ENCODE measurements at regions not wholly inside any gene's neighbourhood (a gene's known extent, or its start where the extent isn't known, plus 50 kb on each side); places are given as distances from the start of the nearest gene placed in this dataset.

DNA sequence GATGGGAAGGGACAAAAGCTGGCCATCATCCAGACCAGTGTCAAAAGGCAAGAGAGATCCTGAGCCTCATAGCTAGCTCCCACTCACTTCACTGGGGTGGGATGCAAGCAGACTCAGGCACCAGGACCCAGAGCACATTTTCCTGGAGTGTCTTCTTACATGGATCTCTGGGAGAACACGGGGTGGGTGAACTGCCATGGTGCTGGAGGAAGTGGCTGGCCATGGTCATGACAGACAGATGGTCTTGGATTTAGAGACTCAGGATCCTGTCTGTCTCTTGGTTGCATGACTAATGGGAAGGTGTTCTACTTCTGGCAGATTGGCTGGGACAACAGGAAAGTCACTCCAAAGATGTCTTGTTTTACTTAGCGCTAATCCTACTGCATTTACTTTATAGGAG lies 311.5 kb downstream of the ATP23 start:
- Mint-ChIP-seq H3K4me3 (no peak overlapping the region), H3K36me3 (ENCODE audit: low read depth) (no peaks in the 10 kb centered on the region), H3K27ac (no peak overlapping the region), H3K27me3 (ENCODE audit: low read depth) (no peaks in the 10 kb centered on the region), H3K4me1 (ENCODE audit: low read depth) (no peaks in the 10 kb centered on the region), H3K9me3 (no peaks in the 10 kb centered on the region)
- no peak for DNase-seq (ENCODE audit: low spot score)

DNA sequence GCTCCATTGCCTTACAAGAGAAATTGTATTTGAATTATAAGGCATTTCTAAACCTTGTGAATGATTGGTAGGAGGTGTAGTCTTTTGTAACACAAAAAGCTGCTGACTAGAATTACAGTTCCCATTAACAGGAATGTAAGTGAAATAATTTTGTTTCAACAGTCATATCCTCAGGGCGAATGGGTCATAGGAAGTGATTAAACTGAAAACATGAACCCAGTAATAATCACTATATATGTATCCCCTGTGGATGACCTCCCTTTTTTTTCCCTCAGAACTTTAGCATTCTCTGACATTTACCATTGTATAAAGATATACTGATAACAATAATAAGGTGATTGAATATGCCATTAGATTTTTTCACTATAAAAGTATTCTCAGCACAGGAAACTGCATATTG lies 312.3 kb downstream of the ATP23 start:
- Mint-ChIP-seq H3K36me3 (ENCODE audit: low read depth) (no peaks in the 10 kb centered on the region), H3K4me3 (no peak overlapping the region), H3K4me1 (ENCODE audit: low read depth) (no peaks in the 10 kb centered on the region), H3K27me3 (ENCODE audit: low read depth) (no peaks in the 10 kb centered on the region), H3K9me3 (no peaks in the 10 kb centered on the region), H3K27ac (no peak overlapping the region)
- DNase-seq (ENCODE audit: low spot score): no peak

DNA sequence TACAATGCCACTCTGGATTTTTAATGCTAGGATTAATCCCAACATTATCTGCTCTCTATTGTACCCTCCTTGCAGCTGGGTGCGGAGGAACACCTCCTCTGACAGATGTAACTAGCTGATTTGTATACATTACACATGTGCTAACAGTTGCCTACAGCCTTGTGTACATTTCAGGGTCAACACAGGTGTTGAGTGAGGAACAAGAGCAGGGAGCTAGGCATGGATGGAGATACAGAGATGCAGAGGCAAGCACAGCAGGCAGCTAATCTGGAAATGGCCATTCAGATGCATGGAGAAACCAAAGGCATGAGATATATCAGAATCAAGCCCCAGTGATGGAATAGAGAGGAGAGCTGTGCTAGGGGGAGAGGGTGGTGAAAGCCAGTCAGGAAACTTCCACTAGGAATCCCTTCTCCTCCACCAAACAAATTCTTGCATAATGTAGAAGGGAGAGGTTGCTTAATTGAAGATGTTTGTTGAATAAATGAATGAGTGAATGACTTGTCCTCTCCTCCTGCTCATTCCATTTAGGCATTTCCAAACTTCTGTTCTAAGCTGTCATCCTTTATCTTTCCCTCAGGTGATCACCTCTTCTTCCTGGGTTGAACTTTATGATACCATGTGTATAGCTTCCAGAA lies 313.2 kb downstream of the ATP23 start:
- Mint-ChIP-seq H3K36me3 (ENCODE audit: low read depth) (no peaks in the 10 kb centered on the region), H3K27me3 (ENCODE audit: low read depth) (no peaks in the 10 kb centered on the region), H3K4me3 (no peak overlapping the region), H3K9me3 (no peaks in the 10 kb centered on the region), H3K27ac (no peak overlapping the region), H3K4me1 (ENCODE audit: low read depth) (no peaks in the 10 kb centered on the region)
- no peak for DNase-seq (ENCODE audit: low spot score)

DNA sequence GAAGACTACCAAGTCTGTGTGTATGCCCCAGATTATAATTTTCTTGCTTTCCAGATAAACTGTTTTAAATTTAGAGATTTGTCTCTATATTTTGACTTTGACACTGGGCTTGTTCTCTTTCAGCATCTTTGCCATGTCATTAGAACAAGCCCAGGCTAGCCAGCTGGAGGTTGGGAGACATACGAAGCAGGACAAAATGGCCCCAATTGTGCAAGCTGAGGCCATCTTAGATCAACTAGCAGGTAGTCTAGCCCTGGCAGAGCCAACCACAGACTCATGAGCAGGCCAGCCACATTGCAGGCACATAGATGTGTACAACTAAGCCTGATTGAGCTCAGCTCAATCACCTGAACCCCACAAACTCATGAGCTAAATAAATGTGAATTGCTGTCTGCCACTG lies 321.4 kb downstream of the ATP23 start:
- no peaks in the 10 kb centered on the region for H3K36me3 Mint-ChIP-seq (ENCODE audit: low read depth)
- no peaks in the 10 kb centered on the region for H3K9me3 Mint-ChIP-seq
- H3K4me3 Mint-ChIP-seq: no peak overlapping the region
- no peak overlapping the region for H3K27ac Mint-ChIP-seq
- DNase-seq (ENCODE audit: low spot score): no peak
- no peaks in the 10 kb centered on the region for H3K27me3 Mint-ChIP-seq (ENCODE audit: low read depth)
- H3K4me1 Mint-ChIP-seq (ENCODE audit: low read depth): no peaks in the 10 kb centered on the region

DNA sequence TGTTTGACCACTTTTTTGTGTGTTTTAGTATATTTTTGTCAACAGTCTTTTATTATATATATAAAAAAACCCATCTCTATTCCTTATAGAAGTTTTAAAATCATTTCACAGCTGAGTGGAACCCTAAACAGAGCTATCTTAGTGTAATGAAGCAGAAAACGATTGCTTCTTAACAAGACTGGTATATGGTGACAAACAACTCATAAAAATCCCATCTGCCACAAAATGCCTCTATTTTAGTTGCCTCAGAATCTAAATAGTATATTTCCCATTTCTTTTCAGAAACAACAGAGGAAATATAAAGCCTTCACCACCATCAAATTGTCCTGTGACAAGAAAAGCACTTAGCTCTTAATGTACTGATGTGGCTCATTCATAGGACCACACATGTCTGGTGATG lies 322.4 kb downstream of the ATP23 start:
- Mint-ChIP-seq H3K27ac (no peak overlapping the region), H3K4me3 (no peak overlapping the region)

DNA sequence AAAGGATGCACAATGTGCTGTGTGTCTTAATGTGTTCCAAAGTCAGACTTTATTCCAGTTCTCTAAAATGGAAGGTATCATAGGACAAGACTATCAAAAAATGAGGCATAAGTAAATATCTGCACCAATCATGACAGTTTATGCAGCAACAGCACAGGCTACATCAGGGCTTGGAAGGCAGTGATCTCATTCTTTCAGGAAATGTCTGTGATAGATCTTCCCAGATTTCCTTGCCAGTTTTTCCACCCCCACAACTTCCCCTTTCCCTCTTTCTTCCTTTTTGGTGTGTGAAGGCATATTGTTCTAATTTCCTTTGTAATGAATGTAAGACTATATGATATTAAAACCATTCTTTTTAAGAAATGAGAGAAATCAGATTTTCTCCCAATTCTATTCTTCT lies 326.7 kb downstream of the ATP23 start:
- Mint-ChIP-seq H3K27me3 (ENCODE audit: low read depth) (no peaks in the 10 kb centered on the region), H3K4me1 (ENCODE audit: low read depth) (no peaks in the 10 kb centered on the region), H3K27ac (no peak overlapping the region), H3K9me3 (no peaks in the 10 kb centered on the region), H3K36me3 (ENCODE audit: low read depth) (no peaks in the 10 kb centered on the region), H3K4me3 (no peak overlapping the region)
- DNase-seq (ENCODE audit: low spot score): no peak

More for the DNA sequence above, 322.4 kb downstream of the ATP23 start:
- no peaks in the 10 kb centered on the region for H3K36me3 Mint-ChIP-seq (ENCODE audit: low read depth)
- no peak for DNase-seq (ENCODE audit: low spot score)
- no peaks in the 10 kb centered on the region for H3K4me1 Mint-ChIP-seq (ENCODE audit: low read depth)
- no peaks in the 10 kb centered on the region for H3K9me3 Mint-ChIP-seq
- no peaks in the 10 kb centered on the region for H3K27me3 Mint-ChIP-seq (ENCODE audit: low read depth)

DNA sequence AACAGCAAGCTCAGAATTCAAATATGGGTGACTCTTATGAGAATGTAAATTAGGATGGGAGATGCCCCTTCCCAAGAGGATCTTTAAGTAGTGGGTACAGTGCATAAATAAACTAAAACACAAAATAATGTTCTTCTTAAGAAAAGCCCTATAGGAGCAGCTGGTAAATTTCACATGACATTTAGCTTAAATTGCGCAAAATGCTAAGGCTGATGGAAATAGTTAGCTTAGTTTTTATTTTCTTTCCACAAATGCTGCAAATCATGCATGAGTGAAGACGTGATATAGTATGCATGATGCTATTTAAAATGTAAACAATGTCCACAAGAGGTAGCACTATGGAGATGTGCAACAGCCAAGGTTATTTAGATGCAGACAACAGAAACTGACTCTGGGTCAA lies 328.1 kb downstream of the ATP23 start:
- H3K9me3 Mint-ChIP-seq: no peaks in the 10 kb centered on the region
- no peaks in the 10 kb centered on the region for H3K4me1 Mint-ChIP-seq (ENCODE audit: low read depth)
- H3K27ac Mint-ChIP-seq: no peak overlapping the region
- H3K27me3 Mint-ChIP-seq (ENCODE audit: low read depth): no peaks in the 10 kb centered on the region
- H3K4me3 Mint-ChIP-seq: no peak overlapping the region
- no peak for DNase-seq (ENCODE audit: low spot score)
- no peaks in the 10 kb centered on the region for H3K36me3 Mint-ChIP-seq (ENCODE audit: low read depth)

GRCh38 chr12:58270966-58271705 lies 329.8 kb downstream of the ATP23 start:
- Mint-ChIP-seq H3K9me3 (peaks cover 3% of the 10 kb centered on the region), H3K27me3 (ENCODE audit: low read depth) (no peaks in the 10 kb centered on the region), H3K4me3 (no peak overlapping the region), H3K36me3 (ENCODE audit: low read depth) (no peaks in the 10 kb centered on the region), H3K27ac (no peak overlapping the region), H3K4me1 (ENCODE audit: low read depth) (no peaks in the 10 kb centered on the region)
- DNase-seq (ENCODE audit: low spot score): no peak

DNA sequence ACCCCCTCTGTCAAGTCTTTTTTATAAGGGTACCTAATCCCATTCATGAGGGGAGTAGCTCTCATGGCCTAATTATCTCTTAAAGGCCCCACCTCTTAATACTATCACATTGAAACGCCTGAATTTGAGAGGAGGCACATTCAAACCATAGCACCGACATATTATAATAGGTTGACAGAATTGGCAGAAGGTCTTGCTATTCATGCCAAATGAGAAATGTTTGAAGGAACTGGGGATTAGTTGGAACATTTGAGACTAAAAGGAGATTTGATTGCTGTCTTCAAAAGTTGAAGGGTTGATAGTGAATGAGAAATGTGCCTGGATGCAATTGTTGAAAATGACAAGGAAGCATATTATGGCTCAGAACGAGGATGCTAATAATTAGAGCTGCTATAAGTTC lies 331.1 kb downstream of the ATP23 start:
- no peaks in the 10 kb centered on the region for H3K27me3 Mint-ChIP-seq (ENCODE audit: low read depth)
- H3K4me3 Mint-ChIP-seq: no peak overlapping the region
- no peaks in the 10 kb centered on the region for H3K4me1 Mint-ChIP-seq (ENCODE audit: low read depth)
- H3K9me3 Mint-ChIP-seq: peaks cover 12% of the 10 kb centered on the region
- H3K36me3 Mint-ChIP-seq (ENCODE audit: low read depth): no peaks in the 10 kb centered on the region
- no peak overlapping the region for H3K27ac Mint-ChIP-seq
- no peak for DNase-seq (ENCODE audit: low spot score)

GRCh38 chr12:58277231-58277630 lies 335.9 kb downstream of the ATP23 start:
- H3K9me3 Mint-ChIP-seq: peaks cover 18% of the 10 kb centered on the region
- H3K4me1 Mint-ChIP-seq (ENCODE audit: low read depth): no peaks in the 10 kb centered on the region
- H3K4me3 Mint-ChIP-seq: no peak overlapping the region
- no peaks in the 10 kb centered on the region for H3K27me3 Mint-ChIP-seq (ENCODE audit: low read depth)
- no peak overlapping the region for H3K27ac Mint-ChIP-seq
- DNase-seq (ENCODE audit: low spot score): no peak
- no peaks in the 10 kb centered on the region for H3K36me3 Mint-ChIP-seq (ENCODE audit: low read depth)

- H3K36me3 Mint-ChIP-seq (ENCODE audit: low read depth): no peaks in the 10 kb centered on the region
- no peaks in the 10 kb centered on the region for H3K27me3 Mint-ChIP-seq (ENCODE audit: low read depth)
- H3K9me3 Mint-ChIP-seq: peaks cover 6% of the 10 kb centered on the region
- no peak overlapping the region for H3K27ac Mint-ChIP-seq
- no peak overlapping the region for H3K4me3 Mint-ChIP-seq
- H3K4me1 Mint-ChIP-seq (ENCODE audit: low read depth): no peaks in the 10 kb centered on the region
- DNase-seq (ENCODE audit: low spot score): no peak
Measured at GRCh38 chr12:58283553-58283952, 342.2 kb downstream of the ATP23 start.

GRCh38 chr12:58285551-58285950 lies 344.2 kb downstream of the ATP23 start:
- Mint-ChIP-seq H3K27ac (no peak overlapping the region), H3K9me3 (peaks cover 4% of the 10 kb centered on the region)

GRCh38 chr12:58286353-58286752 lies 345.0 kb downstream of the ATP23 start:
- DNase-seq (ENCODE audit: low spot score): no peak
- no peaks in the 10 kb centered on the region for H3K36me3 Mint-ChIP-seq (ENCODE audit: low read depth)
- no peak overlapping the region for H3K4me3 Mint-ChIP-seq
- H3K4me1 Mint-ChIP-seq (ENCODE audit: low read depth): no peaks in the 10 kb centered on the region
- no peaks in the 10 kb centered on the region for H3K27me3 Mint-ChIP-seq (ENCODE audit: low read depth)
- no peak overlapping the region for H3K27ac Mint-ChIP-seq
- peaks cover 4% of the 10 kb centered on the region for H3K9me3 Mint-ChIP-seq

More at GRCh38 chr12:58285551-58285950, 344.2 kb downstream of the ATP23 start:
- Mint-ChIP-seq H3K4me3 (no peak overlapping the region), H3K36me3 (ENCODE audit: low read depth) (no peaks in the 10 kb centered on the region), H3K4me1 (ENCODE audit: low read depth) (no peaks in the 10 kb centered on the region), H3K27me3 (ENCODE audit: low read depth) (no peaks in the 10 kb centered on the region)
- no peak for DNase-seq (ENCODE audit: low spot score)

DNA sequence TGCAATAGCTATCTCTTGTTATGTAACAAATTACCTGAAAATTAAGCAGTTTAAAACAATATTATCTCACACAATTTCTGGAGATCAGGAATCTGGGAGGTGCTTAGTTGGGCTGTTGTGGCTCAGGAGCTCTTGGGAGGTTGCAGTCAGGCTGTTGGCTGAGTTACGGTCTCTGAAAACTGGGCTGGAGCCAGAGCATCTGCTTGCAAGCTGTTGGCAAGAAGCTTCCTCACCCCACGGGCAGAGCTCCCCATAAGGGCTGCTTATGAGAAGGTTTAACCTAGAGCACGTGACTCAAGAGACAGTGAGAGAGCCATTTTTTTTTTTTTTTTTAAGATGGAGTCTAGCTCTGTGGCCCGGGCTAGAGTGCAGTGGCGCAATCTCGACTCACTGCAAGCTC lies 346.8 kb downstream of the ATP23 start:
- Mint-ChIP-seq H3K27me3 (ENCODE audit: low read depth) (no peaks in the 10 kb centered on the region), H3K27ac (no peak overlapping the region), H3K36me3 (ENCODE audit: low read depth) (no peaks in the 10 kb centered on the region), H3K4me1 (ENCODE audit: low read depth) (no peaks in the 10 kb centered on the region), H3K9me3 (no peaks in the 10 kb centered on the region), H3K4me3 (no peak overlapping the region)
- no peak for DNase-seq (ENCODE audit: low spot score)

DNA sequence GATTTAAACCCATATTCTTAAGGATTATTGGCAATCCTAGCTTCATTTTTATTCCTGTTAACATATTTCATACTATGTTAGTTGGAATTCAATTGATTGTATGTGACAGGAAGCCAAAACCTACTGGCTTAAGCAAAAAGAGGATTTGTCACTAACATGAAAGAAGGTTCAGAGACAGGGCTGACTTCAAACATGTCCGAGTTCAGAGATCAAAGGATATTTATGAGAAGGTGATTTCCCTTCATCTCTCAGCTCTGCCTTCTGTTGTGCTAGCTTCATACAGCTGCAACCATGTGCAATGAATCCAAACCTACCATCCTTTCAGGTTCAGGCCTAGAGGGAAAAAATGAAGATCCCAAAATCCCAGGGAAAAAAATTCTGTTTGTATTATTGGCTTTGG lies 349.7 kb downstream of the ATP23 start:
- H3K4me3 Mint-ChIP-seq: no peak overlapping the region

More for the DNA sequence above, 349.7 kb downstream of the ATP23 start:
- Mint-ChIP-seq H3K9me3 (no peaks in the 10 kb centered on the region), H3K27me3 (ENCODE audit: low read depth) (no peaks in the 10 kb centered on the region), H3K4me1 (ENCODE audit: low read depth) (no peaks in the 10 kb centered on the region), H3K36me3 (ENCODE audit: low read depth) (no peaks in the 10 kb centered on the region), H3K27ac (no peak overlapping the region)
- DNase-seq (ENCODE audit: low spot score): no peak

All from T-helper 2 cell treated with Interferon-gamma antibody and Interleukin-4, amounts not matched to agents 5 μg/mL and 100 μg/mL, for 36 hours (primary cell).